ENCODE measurements at regions not wholly inside any gene's neighbourhood (a gene's known extent, or its start where the extent isn't known, plus 50 kb on each side); places are given as distances from the start of the nearest gene placed in this dataset.

GRCh38 chr1:14267991-14268390, 330.5 kb upstream of the KAZN start:
- Histone ChIP-seq H3K9me1 (replicated peaks; ENCODE audit: control insufficient read depth, extremely low read depth, insufficient read depth, low read length) (no peaks in the 10 kb centered on the region), H4K20me1 (replicated peaks; ENCODE audit: control insufficient read depth, extremely low read depth, insufficient read depth, low read length) (no peaks in the 10 kb centered on the region), H3K27ac (ENCODE audit: insufficient read depth, low read depth, low read length) (no peak overlapping the region), H3K36me3 (ENCODE audit: control insufficient read depth in 2 of 2, extremely low read depth in 1 of 2, insufficient read depth in 2 of 2, low read length in 2 of 2) (no peaks in the 10 kb centered on the region), H3K9me3 (replicated peaks; ENCODE audit: control insufficient read depth, insufficient read depth, low read length) (peaks cover 4% of the 10 kb centered on the region), H3K4me3 (replicated peaks in 1 of 3; ENCODE audit: insufficient read depth in 1 of 3, low read depth in 1 of 3, low read length in 3 of 3) (no peak overlapping the region), H3K79me2 (ENCODE audit: control insufficient read depth, insufficient read depth, low read length) (no peaks in the 10 kb centered on the region), H3K9ac (replicated peaks; ENCODE audit: extremely low read depth, insufficient read depth, low read length) (no peak overlapping the region), H3K4me1 (ENCODE audit: control insufficient read depth, extremely low read depth, insufficient read depth, low read length) (no peaks in the 10 kb centered on the region), H2AFZ (ENCODE audit: low read depth, low read length) (no peak overlapping the region), H3K27me3 (ENCODE audit: control insufficient read depth in 2 of 2, insufficient read depth in 2 of 2, low read length in 2 of 2) (no peaks in the 10 kb centered on the region), H3K4me2 (ENCODE audit: insufficient read depth, low read length) (no peak overlapping the region)
- FAIRE-seq, result no peak
- ChIA-PET POLR2A (no interaction called here), CTCF (no interaction called here)
- BruUV-seq (replicated peaks), result no TSS peak
- intact Hi-C loops (cut with micrococcal nuclease) (no loop called here), dilution Hi-C loops (cut with MboI; ENCODE audit: extremely low pct_ligation_motif_present, low sequenced_read_pairs) (no loop called here)
- no peak for TF ChIP-seq MAX (IDR thresholded peaks at IDR 0.05; ENCODE audit: insufficient read depth, insufficient read length)
- no peak for TF ChIP-seq CTCF (IDR thresholded peaks at IDR 0.05; ENCODE audit: extremely low read depth in 1 of 2, insufficient read depth in 1 of 2, low read depth in 1 of 2, low read length in 2 of 2)
- no peak for TF ChIP-seq GATA2 (IDR thresholded peaks at IDR 0.05; ENCODE audit: insufficient read depth, insufficient read length, low read depth, low read length)
- no peak for DNase-seq (ENCODE audit: low read depth, low spot score)

GRCh38 chr1:14270821-14271220, 327.7 kb upstream of the KAZN start:
- H3K27me3 ChIP-seq (ENCODE audit: control insufficient read depth in 2 of 2, insufficient read depth in 2 of 2, low read length in 2 of 2), result no peaks in the 10 kb centered on the region
- intact Hi-C loops (cut with micrococcal nuclease), result no loop called here
- FAIRE-seq, result no peak
- H2AFZ ChIP-seq (ENCODE audit: low read depth, low read length), result no peak overlapping the region
- no peaks in the 10 kb centered on the region for H3K9me1 ChIP-seq (replicated peaks; ENCODE audit: control insufficient read depth, extremely low read depth, insufficient read depth, low read length)
- H4K20me1 ChIP-seq (replicated peaks; ENCODE audit: control insufficient read depth, extremely low read depth, insufficient read depth, low read length), result no peaks in the 10 kb centered on the region
- ChIA-PET POLR2A (no interaction called here), CTCF (no interaction called here)
- H3K4me2 ChIP-seq (ENCODE audit: insufficient read depth, low read length), result no peak overlapping the region
- dilution Hi-C loops (cut with MboI; ENCODE audit: extremely low pct_ligation_motif_present, low sequenced_read_pairs), result no loop called here
- no peak overlapping the region for H3K4me3 ChIP-seq (replicated peaks in 1 of 3; ENCODE audit: insufficient read depth in 1 of 3, low read depth in 1 of 3, low read length in 3 of 3)
- no peak overlapping the region for H3K9ac ChIP-seq (replicated peaks; ENCODE audit: extremely low read depth, insufficient read depth, low read length)
- no peaks in the 10 kb centered on the region for H3K4me1 ChIP-seq (ENCODE audit: control insufficient read depth, extremely low read depth, insufficient read depth, low read length)
- no peaks in the 10 kb centered on the region for H3K79me2 ChIP-seq (ENCODE audit: control insufficient read depth, insufficient read depth, low read length)
- H3K9me3 ChIP-seq (replicated peaks; ENCODE audit: control insufficient read depth, insufficient read depth, low read length), result peaks cover 5% of the 10 kb centered on the region
- H3K27ac ChIP-seq (ENCODE audit: insufficient read depth, low read depth, low read length), result no peak overlapping the region
- no peak for DNase-seq (ENCODE audit: low read depth, low spot score)
- BruUV-seq (replicated peaks), result no TSS peak
- TF ChIP-seq GATA2 (IDR thresholded peaks at IDR 0.05; ENCODE audit: insufficient read depth, insufficient read length, low read depth, low read length), result no peak
- no peak for TF ChIP-seq FOS (IDR thresholded peaks at IDR 0.05; ENCODE audit: borderline replicate concordance, insufficient read depth, low read length)
- no peak for TF ChIP-seq MYC (IDR thresholded peaks at IDR 0.05; ENCODE audit: low read depth, low read length)
- TF ChIP-seq MAX (IDR thresholded peaks at IDR 0.05; ENCODE audit: insufficient read depth, insufficient read length), result no peak
- TF ChIP-seq POLR2AphosphoS5 (IDR thresholded peaks at IDR 0.05; ENCODE audit: insufficient read depth, low read depth, low read length), result no peak
- TF ChIP-seq CTCF (IDR thresholded peaks at IDR 0.05; ENCODE audit: extremely low read depth in 1 of 2, insufficient read depth in 1 of 2, low read depth in 1 of 2, low read length in 2 of 2), result no peak
- H3K36me3 ChIP-seq (ENCODE audit: control insufficient read depth in 2 of 2, extremely low read depth in 1 of 2, insufficient read depth in 2 of 2, low read length in 2 of 2), result no peaks in the 10 kb centered on the region
